ENCODE measurements at regions not wholly inside any gene's neighbourhood (a gene's known extent, or its start where the extent isn't known, plus 50 kb on each side); places are given as distances from the start of the nearest gene placed in this dataset.

GRCh38 chr3:88336894-88337293 lies 187.1 kb downstream of the C3orf38 start:
- TF ChIP-seq FOXM1 (IDR thresholded peaks at IDR 0.05; ENCODE audit: borderline replicate concordance, low read depth), result no peak
- no peak for TF ChIP-seq NFIC (IDR thresholded peaks at IDR 0.05)
- no peak for TF ChIP-seq MAX (IDR thresholded peaks at IDR 0.05)
- TF ChIP-seq EP300 (IDR thresholded peaks at IDR 0.05; ENCODE audit: borderline replicate concordance), result no peak
- TF ChIP-seq CEBPB (IDR thresholded peaks at IDR 0.05), result no peak
- TF ChIP-seq TEAD4 (IDR thresholded peaks at IDR 0.05), result no peak
- TF ChIP-seq CREB1 (IDR thresholded peaks at IDR 0.05; ENCODE audit: low read depth), result no peak
- no peak for TF ChIP-seq YY1 (IDR thresholded peaks at IDR 0.05; ENCODE audit: low read depth)
- TF ChIP-seq EGR1 (IDR thresholded peaks at IDR 0.05), result no peak
- TF ChIP-seq RAD21 (IDR thresholded peaks at IDR 0.05; ENCODE audit: low read depth), result no peak
- TF ChIP-seq TAF1 (IDR thresholded peaks at IDR 0.05; ENCODE audit: low read depth), result no peak
- TF ChIP-seq ZBTB7A (IDR thresholded peaks at IDR 0.05; ENCODE audit: low read depth), result no peak
- TF ChIP-seq USF1 (IDR thresholded peaks at IDR 0.05), result no peak
- TF ChIP-seq REST (IDR thresholded peaks at IDR 0.05; ENCODE audit: low read depth), result no peak
- TF ChIP-seq TCF12 (IDR thresholded peaks at IDR 0.05; ENCODE audit: low read depth), result no peak

GRCh38 chr3:88343264-88343663 lies 193.5 kb downstream of the C3orf38 start:
- TF ChIP-seq TAF1 (IDR thresholded peaks at IDR 0.05; ENCODE audit: low read depth) (no peak), CREB1 (IDR thresholded peaks at IDR 0.05; ENCODE audit: low read depth) (no peak), USF1 (IDR thresholded peaks at IDR 0.05) (no peak), CEBPB (IDR thresholded peaks at IDR 0.05) (no peak), ZBTB7A (IDR thresholded peaks at IDR 0.05; ENCODE audit: low read depth) (no peak), REST (IDR thresholded peaks at IDR 0.05; ENCODE audit: low read depth) (no peak), NFIC (IDR thresholded peaks at IDR 0.05) (no peak), EGR1 (IDR thresholded peaks at IDR 0.05) (no peak)

GRCh38 chr3:88346643-88347042 lies 196.9 kb downstream of the C3orf38 start:
- no peak for TF ChIP-seq ZBTB7A (IDR thresholded peaks at IDR 0.05; ENCODE audit: low read depth)
- no peak for TF ChIP-seq TCF12 (IDR thresholded peaks at IDR 0.05; ENCODE audit: low read depth)
- no peak for TF ChIP-seq NFIC (IDR thresholded peaks at IDR 0.05)
- TF ChIP-seq YY1 (IDR thresholded peaks at IDR 0.05; ENCODE audit: low read depth), result no peak
- TF ChIP-seq CREB1 (IDR thresholded peaks at IDR 0.05; ENCODE audit: low read depth), result no peak

- TF ChIP-seq NFIC (IDR thresholded peaks at IDR 0.05) (no peak), YY1 (IDR thresholded peaks at IDR 0.05; ENCODE audit: low read depth) (no peak), EP300 (IDR thresholded peaks at IDR 0.05; ENCODE audit: borderline replicate concordance) (no peak), USF1 (IDR thresholded peaks at IDR 0.05) (no peak), REST (IDR thresholded peaks at IDR 0.05; ENCODE audit: low read depth) (no peak), TAF1 (IDR thresholded peaks at IDR 0.05; ENCODE audit: low read depth) (no peak), CEBPB (IDR thresholded peaks at IDR 0.05) (no peak), ZBTB7A (IDR thresholded peaks at IDR 0.05; ENCODE audit: low read depth) (no peak), MAX (IDR thresholded peaks at IDR 0.05) (no peak), CREB1 (IDR thresholded peaks at IDR 0.05; ENCODE audit: low read depth) (no peak)
Measured at GRCh38 chr3:88362428-88362827, 212.7 kb downstream of the C3orf38 start.
